HepG2 (cell line): ENCODE measurements at regions not wholly inside any gene's neighbourhood (a gene's known extent, or its start where the extent isn't known, plus 50 kb on each side); places are given as distances from the start of the nearest gene placed in this dataset.

Experiments
- ATAC-seq: fragments of 200-7000 bp; cut with Tn5 transposase; 3 replicates; pipeline ENCODE4 v1.9.1; 2020; ENCODE audit warnings: mild to moderate bottlenecking, moderate library complexity
- BruUV-seq: library from RNA; stranded (reverse); fragments of 400-500 nt; replicated peaks from 2 replicates; lab custom pipeline; 2021; lab: Mats Ljungman, UMichigan
- CTCF ChIA-PET: fragments of 300-600 bp; formaldehyde crosslinking; extraction: SDS; loops from one replicate; lab custom pipeline; 2021; ENCODE audit warnings: low total read pairs, inconsistent platforms, low intra/inter-chr PET ratio; lab: Yijun Ruan, JAX
- POLR2A ChIA-PET: fragments of 350-600 bp; sonication (Branson Sonifier 250); formaldehyde crosslinking; loops from one replicate; lab custom pipeline; 2020; ENCODE audit warnings: antibody characterized with exemption, inconsistent platforms; lab: Yijun Ruan, JAX
- DNase-seq: peaks from one replicate; pipeline ENCODE4 v3.0.0-alpha.2; 2015; ENCODE audit warnings: low spot score
- FAIRE-seq: peaks from 3 replicates; lab custom pipeline; 2011; peaks lifted over from hg19 to GRCh38; lab: Jason Lieb, UNC
- H2AFZ ChIP-seq: one replicate; pipeline ENCODE4 v1.6.1; 2011; ENCODE audit warnings: low read length, inconsistent platforms
- H3K27ac ChIP-seq: fragments of 300-600 bp; 3 replicates; pipeline ENCODE4 v1.8.0; 2011; ENCODE audit warnings: mixed run types, mild to moderate bottlenecking, mixed read lengths, low read length, inconsistent platforms; ENCODE audit not compliant: insufficient read depth; ENCODE audit errors: extremely low read length
- H3K27me3 ChIP-seq, 2 experiments: fragments of 200-600 bp in 1 of 2; 2 replicates in 1 of 2; 3 replicates in 1 of 2; pipeline versions ENCODE4 v1.6.0 to v1.8.0; 2011; ENCODE audit warnings: low read length in 2 of 2, mild to moderate bottlenecking in 2 of 2, moderate library complexity in 2 of 2, inconsistent platforms in 1 of 2; ENCODE audit not compliant: insufficient read depth in 2 of 2, control insufficient read depth in 1 of 2
- H3K36me3 ChIP-seq, 2 experiments: fragments of 200-600 bp in 1 of 2; replicated peaks in 1 of 2; 2 replicates in 1 of 2; 3 replicates in 1 of 2; pipeline versions ENCODE4 v1.5.1 to v1.8.0; 2011; ENCODE audit warnings: low read length in 2 of 2, inconsistent platforms in 1 of 2; ENCODE audit not compliant: insufficient read depth in 2 of 2, control insufficient read depth in 1 of 2
- H3K4me1 ChIP-seq: 2 replicates; pipeline ENCODE4 v1.5.1; 2012; ENCODE audit warnings: low read length, inconsistent platforms; ENCODE audit not compliant: insufficient read depth
- H3K4me2 ChIP-seq: 2 replicates; pipeline ENCODE4 v1.6.0; 2011; ENCODE audit warnings: low read depth, low read length, inconsistent platforms
- H3K4me3 ChIP-seq, 3 experiments: fragments of 200-600 bp in 1 of 3; sonication (generic), shearing (Covaris generic) in 1 of 3; replicated peaks in 1 of 3; 2 replicates each; pipeline ENCODE4 v1.5.1; 2011 to 2016; ENCODE audit warnings: low read length in 3 of 3, inconsistent platforms in 2 of 3, low read depth in 2 of 3, mild to moderate bottlenecking in 2 of 3, control low read depth in 1 of 3, mixed read lengths in 1 of 3; ENCODE audit not compliant: insufficient read depth in 1 of 3
- H3K79me2 ChIP-seq: one replicate; pipeline ENCODE4 v1.6.1; 2011; ENCODE audit warnings: low read length, inconsistent platforms; ENCODE audit not compliant: insufficient read depth
- H3K9ac ChIP-seq: 2 replicates; pipeline ENCODE4 v1.6.0; 2011; ENCODE audit warnings: mild to moderate bottlenecking, low read depth, low read length, inconsistent platforms; ENCODE audit not compliant: insufficient read depth
- H3K9me3 ChIP-seq: 2 replicates; pipeline ENCODE4 v1.5.1; 2012; ENCODE audit warnings: mild to moderate bottlenecking, low read length
- H4K20me1 ChIP-seq: 2 replicates; pipeline ENCODE4 v1.6.0; 2011; ENCODE audit warnings: inconsistent platforms, mild to moderate bottlenecking, low read length, moderate library complexity; ENCODE audit not compliant: insufficient read depth
- CBX5 ChIP-seq: sonication (generic); formaldehyde crosslinking; IDR thresholded peaks from 2 replicates; pipeline ENCODE4 v1.4.0; 2020; ENCODE audit warnings: missing genetic modification reagents, borderline replicate concordance
- CREM ChIP-seq, 2 experiments: sonication (generic) in 1 of 2; formaldehyde crosslinking in 1 of 2; IDR thresholded peaks; 2 replicates each; pipeline versions ENCODE4 v1.4.0 to v1.6.1; 2016 to 2020; ENCODE audit warnings: antibody characterized with exemption in 1 of 2, mild to moderate bottlenecking in 1 of 2, missing genetic modification reagents in 1 of 2
- HNRNPK ChIP-seq: fragments of 200-400 bp; formaldehyde crosslinking; IDR thresholded peaks from 2 replicates; pipeline ENCODE4 v1.6.1; 2018; ENCODE audit warnings: low read length, low read depth, moderate library complexity, mild to moderate bottlenecking; ENCODE audit not compliant: poor library complexity, severe bottlenecking
- HOMEZ ChIP-seq: IDR thresholded peaks from 2 replicates; pipeline ENCODE4 v1.6.1; 2016; ENCODE audit warnings: low read depth
- MXD3 ChIP-seq: IDR thresholded peaks from 2 replicates; pipeline ENCODE4 v1.6.1; 2016; ENCODE audit warnings: mild to moderate bottlenecking, missing biosample characterization, missing genetic modification reagents
- NFYB ChIP-seq: sonication (generic); formaldehyde crosslinking; IDR thresholded peaks from 2 replicates; pipeline ENCODE4 v1.4.0; 2020; ENCODE audit warnings: missing genetic modification reagents
- NR3C1 ChIP-seq: sonication (generic); formaldehyde crosslinking; IDR thresholded peaks from 2 replicates; pipeline ENCODE4 v1.4.0; 2020; ENCODE audit warnings: missing genetic modification reagents
- SETDB1 ChIP-seq: sonication (generic); formaldehyde crosslinking; IDR thresholded peaks from 2 replicates; pipeline ENCODE4 v1.5.1; 2020; ENCODE audit warnings: missing genetic modification reagents, mild to moderate bottlenecking, borderline replicate concordance
- SOX6 ChIP-seq, 2 experiments: fragments of 450-650 bp in 1 of 2; sonication (generic) in 1 of 2; formaldehyde crosslinking in 1 of 2; IDR thresholded peaks; 2 replicates each; pipeline versions ENCODE4 v1.4.0 to v1.6.1; 2017 to 2020; ENCODE audit warnings: antibody characterized with exemption in 1 of 2, mild to moderate bottlenecking in 1 of 2, missing genetic modification reagents in 1 of 2
- ZBED4 ChIP-seq: sonication (generic); formaldehyde crosslinking; IDR thresholded peaks from 2 replicates; pipeline ENCODE4 v1.4.0; 2020; ENCODE audit warnings: missing genetic modification reagents, borderline replicate concordance
- ZBTB34 ChIP-seq: sonication (generic); formaldehyde crosslinking; IDR thresholded peaks from 2 replicates; pipeline ENCODE4 v1.8.0; 2022; ENCODE audit warnings: mild to moderate bottlenecking, missing genetic modification reagents
- ZNF605 ChIP-seq: sonication (generic); formaldehyde crosslinking; IDR thresholded peaks from 2 replicates; pipeline ENCODE4 v1.8.0; 2022; ENCODE audit warnings: mild to moderate bottlenecking, missing genetic modification reagents
- ZNF737 ChIP-seq: sonication (generic); formaldehyde crosslinking; IDR thresholded peaks from 2 replicates; pipeline ENCODE4 v1.5.0; 2020; ENCODE audit warnings: missing genetic modification reagents, mild to moderate bottlenecking, borderline replicate concordance
- ZNF766 ChIP-seq: sonication (generic); formaldehyde crosslinking; IDR thresholded peaks from 2 replicates; pipeline ENCODE4 v1.5.0; 2020; ENCODE audit warnings: missing genetic modification reagents, borderline replicate concordance
- WGBS: methylation state at CpG from one replicate; pipeline ENCODE4 v1.1.6; 2017; ENCODE audit warnings: low lambda C conversion rate; 5-methylcytosine and 5-hydroxymethylcytosine counted together
- in situ Hi-C: cut with HindIII; loops from 2 replicates; pipeline ENCODE4 v1.10.0; 2017; ENCODE audit warnings: low pct_unique_long_range_greater_than_20kb; ENCODE audit not compliant: extremely low pct_ligation_motif_present
- intact Hi-C: fragments of 100-400 bp; cut with micrococcal nuclease; formaldehyde crosslinking; loops from one replicate; pipeline ENCODE4 v1.10.0; 2022; ENCODE audit not compliant: unreplicated experiment

GRCh38 chr12:131510431-131510830, 200.5 kb upstream of the SFSWAP start (continued):
- TF ChIP-seq CREM (IDR thresholded peaks at IDR 0.05) (no peak), CREM (CRISPR knock-in tag; IDR thresholded peaks at IDR 0.05) (no peak), MXD3 (no peak), ZBTB34 (CRISPR knock-in tag) (no peak)
- TF ChIP-seq, all 625 proteins: peak for 0

GRCh38 chr12:131511391-131511802, 199.5 kb upstream of the SFSWAP start:
- Histone ChIP-seq H3K27me3 (peaks cover 10 to 32% of the 10 kb centered on the region in 2 experiments; a peak in 3 of 5 replicates), H3K9me3 (no peaks in the 10 kb centered on the region), H3K79me2 (no peaks in the 10 kb centered on the region), H2AFZ (no peak overlapping the region), H3K36me3 (no peaks in the 10 kb centered on the region), H3K4me1 (no peaks in the 10 kb centered on the region), H3K9ac (no peak overlapping the region), H3K4me3 (no peak overlapping the region), H4K20me1 (no peaks in the 10 kb centered on the region), H3K4me2 (no peak overlapping the region), H3K27ac (no peak overlapping the region)
- BruUV-seq = no TSS peak
- TF ChIP-seq ZNF737 (CRISPR knock-in tag) (no peak), SOX6 (IDR thresholded peaks at IDR 0.05) (no peak), SOX6 (CRISPR knock-in tag; IDR thresholded peaks at IDR 0.05) (no peak), HOMEZ (no peak), ZBED4 (CRISPR knock-in tag) (no peak), SETDB1 (CRISPR knock-in tag) (no peak), ZNF605 (CRISPR knock-in tag) (no peak), HNRNPK (no peak), ZNF766 (CRISPR knock-in tag) (no peak), CBX5 (CRISPR knock-in tag) (no peak), NR3C1 (CRISPR knock-in tag) (no peak), NFYB (no peak)
- ChIA-PET POLR2A (no interaction called here), CTCF (no interaction called here)
- intact Hi-C loops = no loop called here
- 3% methylated on average over 4 of the region's 7 CpGs for WGBS
- in situ Hi-C loops = no loop called here
- no peak for DNase-seq
- no peak for FAIRE-seq
- no peak for ATAC-seq
